ENCODE measurements at regions not wholly inside any gene's neighbourhood (a gene's known extent, or its start where the extent isn't known, plus 50 kb on each side); places are given as distances from the start of the nearest gene placed in this dataset.

DNA sequence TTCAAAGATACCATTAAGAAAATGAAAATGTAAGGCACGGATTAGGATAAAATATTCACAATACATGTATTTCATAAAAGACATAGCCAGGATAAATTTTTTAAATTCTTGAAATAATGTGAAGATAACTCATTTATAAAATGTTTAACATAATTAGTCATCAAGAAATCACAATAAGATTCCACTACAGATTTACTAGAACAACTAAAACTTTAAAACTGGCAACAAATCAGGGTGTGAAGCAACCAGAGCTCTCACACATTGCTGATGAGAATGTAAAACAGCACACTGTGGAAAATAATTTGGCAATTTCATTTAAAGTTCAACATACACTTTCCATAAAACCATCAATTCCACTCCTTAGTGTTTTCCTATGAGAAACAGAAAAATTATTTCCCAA, 89.6 kb upstream of the UBE2E3 start:
- TF ChIP-seq POLR2A (IDR thresholded peaks at IDR 0.05) (no peak), EP300 (IDR thresholded peaks at IDR 0.05) (no peak)
- TF ChIP-seq, protein P1, sequence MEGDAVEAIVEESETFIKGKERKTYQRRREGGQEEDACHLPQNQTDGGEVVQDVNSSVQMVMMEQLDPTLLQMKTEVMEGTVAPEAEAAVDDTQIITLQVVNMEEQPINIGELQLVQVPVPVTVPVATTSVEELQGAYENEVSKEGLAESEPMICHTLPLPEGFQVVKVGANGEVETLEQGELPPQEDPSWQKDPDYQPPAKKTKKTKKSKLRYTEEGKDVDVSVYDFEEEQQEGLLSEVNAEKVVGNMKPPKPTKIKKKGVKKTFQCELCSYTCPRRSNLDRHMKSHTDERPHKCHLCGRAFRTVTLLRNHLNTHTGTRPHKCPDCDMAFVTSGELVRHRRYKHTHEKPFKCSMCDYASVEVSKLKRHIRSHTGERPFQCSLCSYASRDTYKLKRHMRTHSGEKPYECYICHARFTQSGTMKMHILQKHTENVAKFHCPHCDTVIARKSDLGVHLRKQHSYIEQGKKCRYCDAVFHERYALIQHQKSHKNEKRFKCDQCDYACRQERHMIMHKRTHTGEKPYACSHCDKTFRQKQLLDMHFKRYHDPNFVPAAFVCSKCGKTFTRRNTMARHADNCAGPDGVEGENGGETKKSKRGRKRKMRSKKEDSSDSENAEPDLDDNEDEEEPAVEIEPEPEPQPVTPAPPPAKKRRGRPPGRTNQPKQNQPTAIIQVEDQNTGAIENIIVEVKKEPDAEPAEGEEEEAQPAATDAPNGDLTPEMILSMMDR (IDR thresholded peaks at IDR 0.05), result no peak

Measured in sigmoid colon (tissue), 4 donors.